MM.1S (cell line): ENCODE measurements at regions not wholly inside any gene's neighbourhood (a gene's known extent, or its start where the extent isn't known, plus 50 kb on each side); places are given as distances from the start of the nearest gene placed in this dataset.

Source experiments
- DNase-seq: peaks from one replicate; pipeline ENCODE4 v3.0.0-alpha.2; 2015
- H2AFZ ChIP-seq: fragments of 300-600 bp; sonication (generic); 2 replicates; pipeline ENCODE4 v1.6.0; 2016; ENCODE audit warnings: antibody characterized with exemption, low read length
- H3F3A ChIP-seq: fragments of 300-600 bp; sonication (generic); 2 replicates; pipeline ENCODE4 v1.6.1; 2016; ENCODE audit warnings: mild to moderate bottlenecking, antibody characterized with exemption, low read length, moderate library complexity, mixed read lengths; ENCODE audit not compliant: insufficient read depth
- H3K27ac ChIP-seq: fragments of 300-600 bp; sonication (generic); 2 replicates; pipeline ENCODE4 v1.5.1; 2016; ENCODE audit warnings: mild to moderate bottlenecking, low read length
- H3K27me3 ChIP-seq: fragments of 300-600 bp; sonication (generic); replicated peaks from 2 replicates; pipeline ENCODE4 v1.6.0; 2016; ENCODE audit warnings: low read length; ENCODE audit not compliant: insufficient read depth
- H3K36me3 ChIP-seq: fragments of 300-600 bp; sonication (generic); replicated peaks from 2 replicates; pipeline ENCODE4 v1.6.1; 2016; ENCODE audit warnings: mild to moderate bottlenecking, low read length, mixed read lengths; ENCODE audit not compliant: insufficient read depth
- H3K4me1 ChIP-seq: fragments of 300-600 bp; sonication (generic); 2 replicates; pipeline ENCODE4 v1.6.1; 2016; ENCODE audit warnings: low read length, mixed read lengths
- H3K4me2 ChIP-seq: fragments of 300-600 bp; sonication (generic); 2 replicates; pipeline ENCODE4 v1.6.0; 2016; ENCODE audit warnings: low read depth, low read length
- H3K4me3 ChIP-seq: fragments of 300-600 bp; sonication (generic); 2 replicates; pipeline ENCODE4 v1.5.1; 2016; ENCODE audit warnings: low read length, mixed read lengths
- H3K79me2 ChIP-seq: fragments of 300-600 bp; sonication (generic); 2 replicates; pipeline ENCODE4 v1.6.1; 2016; ENCODE audit warnings: mixed run types, low read length, mixed read lengths
- H3K9ac ChIP-seq: fragments of 300-600 bp; sonication (generic); 2 replicates; pipeline ENCODE4 v1.6.1; 2016; ENCODE audit warnings: low read length, mixed read lengths
- H3K9me2 ChIP-seq: fragments of 300-600 bp; sonication (generic); replicated peaks from 2 replicates; pipeline ENCODE4 v1.6.1; 2016; ENCODE audit warnings: mild to moderate bottlenecking, low read length, mixed read lengths; ENCODE audit not compliant: insufficient read depth
- H3K9me3 ChIP-seq: fragments of 300-600 bp; sonication (generic); replicated peaks from 2 replicates; pipeline ENCODE4 v1.6.1; 2016; ENCODE audit warnings: mild to moderate bottlenecking, low read length, mixed read lengths; ENCODE audit not compliant: insufficient read depth
- H4K20me1 ChIP-seq: fragments of 300-600 bp; sonication (generic); 2 replicates; pipeline ENCODE4 v1.6.1; 2016; ENCODE audit warnings: mild to moderate bottlenecking, low read length, moderate library complexity, mixed read lengths; ENCODE audit not compliant: insufficient read depth
- CTCF ChIP-seq: fragments of 300-600 bp; sonication (generic); IDR thresholded peaks from 2 replicates; pipeline ENCODE4 v1.5.1; 2016; ENCODE audit warnings: antibody characterized with exemption, low read length, mixed read lengths
- EZH2 ChIP-seq: fragments of 300-600 bp; sonication (generic); optimal IDR thresholded peaks from 2 replicates; pipeline ENCODE3; 2017; ENCODE audit warnings: low read depth, mild to moderate bottlenecking, antibody characterized with exemption, low read length, mixed read lengths
- EZH2phosphoT487 ChIP-seq: fragments of 300-600 bp; sonication (generic); IDR thresholded peaks from 2 replicates; pipeline ENCODE4 v1.6.1; 2018; ENCODE audit warnings: antibody characterized with exemption, low read length

- no peak for TF ChIP-seq EZH2
- no peak for TF ChIP-seq EZH2phosphoT487
- no peak for TF ChIP-seq CTCF
- Histone ChIP-seq H3K36me3 (no peaks in the 10 kb centered on the region), H3K9me2 (no peaks in the 10 kb centered on the region), H3K9me3 (no peaks in the 10 kb centered on the region), H3K9ac (no peak overlapping the region), H3K79me2 (no peaks in the 10 kb centered on the region), H3K27ac (no peak overlapping the region), H3K4me3 (no peak overlapping the region), H3K4me2 (no peak overlapping the region), H2AFZ (no peak overlapping the region), H3K27me3 (no peaks in the 10 kb centered on the region), H3F3A (no peaks in the 10 kb centered on the region), H3K4me1 (no peaks in the 10 kb centered on the region), H4K20me1 (no peaks in the 10 kb centered on the region)
- no peak for DNase-seq
Measured at GRCh38 chr13:107088061-107088460, 520.1 kb upstream of the ARGLU1 start.

- Histone ChIP-seq H3K79me2 (no peaks in the 10 kb centered on the region), H3K9me2 (no peaks in the 10 kb centered on the region; the same call in 1 of the 2 replicates), H3K36me3 (no peaks in the 10 kb centered on the region), H2AFZ (no peak overlapping the region), H3K9me3 (no peaks in the 10 kb centered on the region), H3K27me3 (no peaks in the 10 kb centered on the region), H4K20me1 (no peaks in the 10 kb centered on the region), H3K9ac (no peak overlapping the region), H3K4me3 (no peak overlapping the region), H3K4me1 (no peaks in the 10 kb centered on the region), H3K27ac (no peak overlapping the region), H3K4me2 (no peak overlapping the region), H3F3A (no peaks in the 10 kb centered on the region)
- no peak for TF ChIP-seq EZH2
- no peak for DNase-seq
Measured at GRCh38 chr13:107079423-107080049, 511.6 kb upstream of the ARGLU1 start.

- no peaks in the 10 kb centered on the region; the same call in 1 of the 2 replicates for H3K9me2 ChIP-seq
- no peaks in the 10 kb centered on the region for H3K27me3 ChIP-seq
- no peak overlapping the region for H3K27ac ChIP-seq
- no peak overlapping the region for H3K4me2 ChIP-seq
- no peaks in the 10 kb centered on the region for H3K79me2 ChIP-seq
- no peaks in the 10 kb centered on the region for H3F3A ChIP-seq
- H4K20me1 ChIP-seq: no peaks in the 10 kb centered on the region
- TF ChIP-seq EZH2phosphoT487 (no peak), CTCF (no peak), EZH2 (no peak)
- no peak overlapping the region for H3K9ac ChIP-seq
- no peak overlapping the region for H3K4me3 ChIP-seq
- H3K36me3 ChIP-seq: no peaks in the 10 kb centered on the region
- no peak overlapping the region for H2AFZ ChIP-seq
- no peaks in the 10 kb centered on the region for H3K4me1 ChIP-seq
- H3K9me3 ChIP-seq: no peaks in the 10 kb centered on the region
- DNase-seq: no peak
Measured at GRCh38 chr13:107078229-107078765, 510.4 kb upstream of the ARGLU1 start.

- no peak overlapping the region for H2AFZ ChIP-seq
- no peak overlapping the region for H3K4me2 ChIP-seq
- no peaks in the 10 kb centered on the region for H3F3A ChIP-seq
- no peaks in the 10 kb centered on the region for H3K27me3 ChIP-seq
- no peaks in the 10 kb centered on the region for H3K36me3 ChIP-seq
- H3K4me3 ChIP-seq: no peak overlapping the region
- no peaks in the 10 kb centered on the region for H4K20me1 ChIP-seq
- H3K9ac ChIP-seq: no peak overlapping the region
- H3K9me2 ChIP-seq: no peaks in the 10 kb centered on the region; the same call in 1 of the 2 replicates
- DNase-seq: no peak
- no peaks in the 10 kb centered on the region for H3K4me1 ChIP-seq
- H3K9me3 ChIP-seq: no peaks in the 10 kb centered on the region
- no peaks in the 10 kb centered on the region for H3K79me2 ChIP-seq
- TF ChIP-seq CTCF (no peak), EZH2phosphoT487 (no peak), EZH2 (no peak)
- no peak overlapping the region for H3K27ac ChIP-seq
Measured at GRCh38 chr13:107076801-107077200, 508.9 kb upstream of the ARGLU1 start.
